Smooth muscle cell (in vitro differentiated cells): ENCODE measurements at regions not wholly inside any gene's neighbourhood (a gene's known extent, or its start where the extent isn't known, plus 50 kb on each side); places are given as distances from the start of the nearest gene placed in this dataset.

Source experiments
- DNase-seq: peaks from one replicate; lab custom pipeline; 2025; ENCODE audit not compliant: unreplicated experiment; lab: John Stamatoyannopoulos, UW
- H2AFZ ChIP-seq: fragments of 200-600 bp; sonication (generic); 2 replicates; pipeline ENCODE4 v1.6.0; 2016; ENCODE audit warnings: antibody characterized with exemption, low read depth, mild to moderate bottlenecking
- H3F3A ChIP-seq: fragments of 200-600 bp; sonication (generic); 2 replicates; pipeline ENCODE4 v1.6.0; 2017; ENCODE audit warnings: antibody characterized with exemption, low read depth
- H3K27ac ChIP-seq: fragments of 200-600 bp; sonication (generic); 2 replicates; pipeline ENCODE4 v1.5.1; 2016; ENCODE audit warnings: low read depth, mild to moderate bottlenecking
- H3K27me3 ChIP-seq: fragments of 200-600 bp; sonication (generic); 2 replicates; pipeline ENCODE4 v1.6.1; 2016; ENCODE audit warnings: low read depth, mild to moderate bottlenecking
- H3K36me3 ChIP-seq: fragments of 200-600 bp; sonication (generic); 2 replicates; pipeline ENCODE4 v1.5.1; 2016; ENCODE audit warnings: low read depth
- H3K4me1 ChIP-seq: fragments of 200-600 bp; sonication (generic); 2 replicates; pipeline ENCODE4 v1.5.1; 2016; ENCODE audit warnings: low read depth
- H3K4me2 ChIP-seq: fragments of 200-600 bp; sonication (generic); 2 replicates; pipeline ENCODE4 v1.6.0; 2016; ENCODE audit warnings: mild to moderate bottlenecking
- H3K4me3 ChIP-seq: fragments of 200-600 bp; sonication (generic); 2 replicates; pipeline ENCODE4 v1.5.1; 2016; ENCODE audit warnings: mild to moderate bottlenecking
- H3K79me2 ChIP-seq: fragments of 200-600 bp; sonication (generic); 2 replicates; pipeline ENCODE4 v1.6.0; 2016; ENCODE audit warnings: low read depth, mild to moderate bottlenecking
- H3K9ac ChIP-seq: fragments of 200-600 bp; sonication (generic); 2 replicates; pipeline ENCODE4 v1.6.0; 2016; ENCODE audit warnings: low read depth
- H3K9me3 ChIP-seq: fragments of 200-600 bp; sonication (generic); replicated peaks from 2 replicates; pipeline ENCODE4 v1.5.1; 2016; ENCODE audit warnings: low read depth
- H4K20me1 ChIP-seq: fragments of 200-600 bp; sonication (generic); 2 replicates; pipeline ENCODE4 v1.6.0; 2016; ENCODE audit warnings: low read depth
- WGBS: methylation state at CpG from one replicate; pipeline ENCODE4 v1.1.7; 2016; ENCODE audit warnings: low lambda C conversion rate; 5-methylcytosine and 5-hydroxymethylcytosine counted together
- TF ChIP-seq, protein P1 (sequence below): fragments of 200-600 bp; sonication (generic); IDR thresholded peaks from 2 replicates; pipeline ENCODE4 v1.5.1; 2017; ENCODE audit warnings: borderline replicate concordance, mild to moderate bottlenecking, antibody characterized with exemption; ENCODE audit not compliant: insufficient read depth, poor library complexity, severe bottlenecking

DNA sequence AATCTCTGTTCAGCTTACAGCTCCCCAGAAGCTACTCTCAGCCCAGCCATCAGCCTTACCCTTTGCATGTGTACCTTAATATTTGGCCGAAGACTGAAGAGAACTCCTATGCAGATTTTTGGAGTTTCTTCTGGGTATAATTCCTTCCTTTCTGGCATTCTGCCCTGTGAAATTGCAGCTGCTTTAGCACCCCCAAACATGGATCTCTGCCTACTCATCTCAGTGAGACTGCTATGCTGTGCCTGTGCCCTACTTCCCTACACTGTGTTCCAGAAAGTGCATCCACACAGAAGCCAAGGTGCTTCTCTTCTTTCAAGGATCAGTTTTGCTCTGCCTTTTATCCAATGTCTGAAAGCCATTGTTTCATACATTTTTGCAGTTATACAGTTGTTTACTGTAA is 81.6 kb downstream of the NPY start:
- no peak overlapping the region for H3K27ac ChIP-seq
- H3K9ac ChIP-seq = no peak overlapping the region
- DNase-seq = no peak
- H3K79me2 ChIP-seq = no peaks in the 10 kb centered on the region
- no peak overlapping the region for H3K4me2 ChIP-seq
- H3K4me1 ChIP-seq = no peaks in the 10 kb centered on the region
- H2AFZ ChIP-seq = no peak overlapping the region
- no peaks in the 10 kb centered on the region for H4K20me1 ChIP-seq
- H3K9me3 ChIP-seq = no peaks in the 10 kb centered on the region
- H3F3A ChIP-seq = no peaks in the 10 kb centered on the region
- H3K36me3 ChIP-seq = no peaks in the 10 kb centered on the region
- TF ChIP-seq, protein P1, sequence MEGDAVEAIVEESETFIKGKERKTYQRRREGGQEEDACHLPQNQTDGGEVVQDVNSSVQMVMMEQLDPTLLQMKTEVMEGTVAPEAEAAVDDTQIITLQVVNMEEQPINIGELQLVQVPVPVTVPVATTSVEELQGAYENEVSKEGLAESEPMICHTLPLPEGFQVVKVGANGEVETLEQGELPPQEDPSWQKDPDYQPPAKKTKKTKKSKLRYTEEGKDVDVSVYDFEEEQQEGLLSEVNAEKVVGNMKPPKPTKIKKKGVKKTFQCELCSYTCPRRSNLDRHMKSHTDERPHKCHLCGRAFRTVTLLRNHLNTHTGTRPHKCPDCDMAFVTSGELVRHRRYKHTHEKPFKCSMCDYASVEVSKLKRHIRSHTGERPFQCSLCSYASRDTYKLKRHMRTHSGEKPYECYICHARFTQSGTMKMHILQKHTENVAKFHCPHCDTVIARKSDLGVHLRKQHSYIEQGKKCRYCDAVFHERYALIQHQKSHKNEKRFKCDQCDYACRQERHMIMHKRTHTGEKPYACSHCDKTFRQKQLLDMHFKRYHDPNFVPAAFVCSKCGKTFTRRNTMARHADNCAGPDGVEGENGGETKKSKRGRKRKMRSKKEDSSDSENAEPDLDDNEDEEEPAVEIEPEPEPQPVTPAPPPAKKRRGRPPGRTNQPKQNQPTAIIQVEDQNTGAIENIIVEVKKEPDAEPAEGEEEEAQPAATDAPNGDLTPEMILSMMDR = no peak
- H3K4me3 ChIP-seq = no peak overlapping the region
- 96% methylated on average over 1 of the region's 1 CpG for WGBS
- H3K27me3 ChIP-seq = no peaks in the 10 kb centered on the region

DNA sequence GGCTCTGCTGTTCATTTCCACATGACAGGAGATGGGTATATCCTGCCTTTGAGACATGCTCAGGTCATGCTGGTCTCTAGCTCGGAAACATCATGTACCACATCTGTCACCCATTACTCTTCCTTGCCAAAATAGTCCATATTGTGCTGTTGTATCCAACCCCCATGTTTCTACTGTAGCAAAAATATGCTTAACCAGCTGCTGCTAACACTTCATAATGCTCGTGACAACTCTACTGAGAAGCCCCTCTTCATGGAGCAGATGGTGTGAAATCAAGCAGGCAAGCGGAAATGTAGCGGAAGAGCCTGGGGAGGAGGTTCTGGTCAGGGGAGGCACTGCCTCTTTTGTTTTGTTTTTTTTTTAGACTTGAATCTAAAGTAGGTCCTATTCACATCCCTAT is 82.9 kb downstream of the NPY start:
- Histone ChIP-seq H3K27me3 (no peaks in the 10 kb centered on the region), H3K4me1 (no peaks in the 10 kb centered on the region), H3K36me3 (no peaks in the 10 kb centered on the region), H3F3A (no peaks in the 10 kb centered on the region), H4K20me1 (no peaks in the 10 kb centered on the region), H3K79me2 (no peaks in the 10 kb centered on the region), H3K4me3 (no peak overlapping the region), H3K4me2 (no peak overlapping the region), H2AFZ (no peak overlapping the region), H3K27ac (no peak overlapping the region), H3K9me3 (no peaks in the 10 kb centered on the region), H3K9ac (no peak overlapping the region)
- 91% methylated on average over 4 of the region's 4 CpGs for WGBS
- TF ChIP-seq, protein P1 = no peak
- no peak for DNase-seq

DNA sequence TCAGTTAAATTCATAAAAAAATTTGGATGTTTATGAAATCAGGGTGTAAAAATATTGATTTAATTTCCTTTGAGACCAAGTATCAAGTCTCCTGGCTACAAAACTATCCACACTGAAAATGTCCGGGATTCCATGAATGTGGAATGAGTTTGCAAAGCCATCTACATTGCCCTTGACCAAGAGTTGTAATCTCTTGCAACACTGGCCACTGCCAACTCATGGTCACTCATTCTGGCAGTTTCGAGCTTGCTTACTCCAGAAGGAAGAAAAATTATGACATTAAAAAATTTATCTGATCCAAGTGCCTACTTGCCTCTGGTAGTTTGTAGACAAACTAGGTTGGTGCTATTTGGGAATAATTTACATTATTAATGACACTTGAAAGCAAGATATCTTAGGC is 84.2 kb downstream of the NPY start:
- Histone ChIP-seq H3K79me2 (no peaks in the 10 kb centered on the region), H4K20me1 (no peaks in the 10 kb centered on the region), H3K27me3 (no peaks in the 10 kb centered on the region), H3K9me3 (no peaks in the 10 kb centered on the region), H2AFZ (no peak overlapping the region), H3K36me3 (no peaks in the 10 kb centered on the region), H3K4me1 (no peaks in the 10 kb centered on the region), H3K4me2 (no peak overlapping the region), H3K4me3 (no peak overlapping the region), H3K27ac (no peak overlapping the region), H3F3A (no peaks in the 10 kb centered on the region), H3K9ac (no peak overlapping the region)
- no peak for DNase-seq
- WGBS = 90% methylated on average over 2 of the region's 2 CpGs
- TF ChIP-seq, protein P1 = no peak

DNA sequence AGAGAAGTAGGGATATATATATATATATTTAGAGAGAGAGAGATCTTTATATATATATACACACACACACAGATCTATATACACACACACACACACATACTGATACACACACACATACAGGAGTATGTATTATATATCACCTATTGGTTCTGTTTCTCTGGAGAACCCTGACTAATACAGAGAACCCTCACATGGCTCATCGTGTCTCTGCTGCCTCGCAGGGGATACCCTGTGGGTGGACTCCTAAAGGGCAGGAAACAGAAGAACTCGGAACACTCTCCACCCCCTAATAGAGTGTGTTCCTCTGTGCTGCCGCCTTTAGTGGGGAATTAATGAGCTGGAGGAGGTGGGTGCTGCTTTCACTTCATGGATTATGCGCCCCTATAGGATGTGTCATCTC is 86.6 kb downstream of the NPY start:
- Histone ChIP-seq H3K36me3 (no peaks in the 10 kb centered on the region), H4K20me1 (no peaks in the 10 kb centered on the region), H3K27me3 (no peaks in the 10 kb centered on the region), H2AFZ (no peak overlapping the region), H3K4me2 (no peak overlapping the region), H3F3A (no peaks in the 10 kb centered on the region), H3K9ac (no peak overlapping the region), H3K27ac (no peak overlapping the region), H3K4me1 (no peaks in the 10 kb centered on the region), H3K79me2 (no peaks in the 10 kb centered on the region), H3K4me3 (no peak overlapping the region), H3K9me3 (no peaks in the 10 kb centered on the region)
- DNase-seq = no peak
- WGBS = 89% methylated on average over 5 of the region's 5 CpGs
- TF ChIP-seq, protein P1 = no peak
